HepG2 (cell line): ENCODE measurements at regions not wholly inside any gene's neighbourhood (a gene's known extent, or its start where the extent isn't known, plus 50 kb on each side); places are given as distances from the start of the nearest gene placed in this dataset.

Source experiments
- ATAC-seq: fragments of 200-7000 bp; cut with Tn5 transposase; 3 replicates; pipeline ENCODE4 v1.9.1; 2020; ENCODE audit warnings: mild to moderate bottlenecking, moderate library complexity
- BruUV-seq: library from RNA; stranded (reverse); fragments of 400-500 nt; replicated peaks from 2 replicates; lab custom pipeline; 2021; lab: Mats Ljungman, UMichigan
- CTCF ChIA-PET: fragments of 300-600 bp; formaldehyde crosslinking; extraction: SDS; loops from one replicate; lab custom pipeline; 2021; ENCODE audit warnings: low total read pairs, inconsistent platforms, low intra/inter-chr PET ratio; lab: Yijun Ruan, JAX
- POLR2A ChIA-PET: fragments of 350-600 bp; sonication (Branson Sonifier 250); formaldehyde crosslinking; loops from one replicate; lab custom pipeline; 2020; ENCODE audit warnings: antibody characterized with exemption, inconsistent platforms; lab: Yijun Ruan, JAX
- DNase-seq: peaks from one replicate; pipeline ENCODE4 v3.0.0-alpha.2; 2015; ENCODE audit warnings: low spot score
- FAIRE-seq: peaks from 3 replicates; lab custom pipeline; 2011; peaks lifted over from hg19 to GRCh38; lab: Jason Lieb, UNC
- H2AFZ ChIP-seq: one replicate; pipeline ENCODE4 v1.6.1; 2011; ENCODE audit warnings: low read length, inconsistent platforms
- H3K27ac ChIP-seq: fragments of 300-600 bp; 3 replicates; pipeline ENCODE4 v1.8.0; 2011; ENCODE audit warnings: mixed run types, mild to moderate bottlenecking, mixed read lengths, low read length, inconsistent platforms; ENCODE audit not compliant: insufficient read depth; ENCODE audit errors: extremely low read length
- H3K27me3 ChIP-seq, 2 experiments: fragments of 200-600 bp in 1 of 2; 2 replicates in 1 of 2; 3 replicates in 1 of 2; pipeline versions ENCODE4 v1.6.0 to v1.8.0; 2011; ENCODE audit warnings: low read length in 2 of 2, mild to moderate bottlenecking in 2 of 2, moderate library complexity in 2 of 2, inconsistent platforms in 1 of 2; ENCODE audit not compliant: insufficient read depth in 2 of 2, control insufficient read depth in 1 of 2
- H3K36me3 ChIP-seq, 2 experiments: fragments of 200-600 bp in 1 of 2; replicated peaks in 1 of 2; 2 replicates in 1 of 2; 3 replicates in 1 of 2; pipeline versions ENCODE4 v1.5.1 to v1.8.0; 2011; ENCODE audit warnings: low read length in 2 of 2, inconsistent platforms in 1 of 2; ENCODE audit not compliant: insufficient read depth in 2 of 2, control insufficient read depth in 1 of 2
- H3K4me1 ChIP-seq: 2 replicates; pipeline ENCODE4 v1.5.1; 2012; ENCODE audit warnings: low read length, inconsistent platforms; ENCODE audit not compliant: insufficient read depth
- H3K4me2 ChIP-seq: 2 replicates; pipeline ENCODE4 v1.6.0; 2011; ENCODE audit warnings: low read depth, low read length, inconsistent platforms
- H3K4me3 ChIP-seq, 3 experiments: fragments of 200-600 bp in 1 of 3; sonication (generic), shearing (Covaris generic) in 1 of 3; replicated peaks in 1 of 3; 2 replicates each; pipeline ENCODE4 v1.5.1; 2011 to 2016; ENCODE audit warnings: low read length in 3 of 3, inconsistent platforms in 2 of 3, low read depth in 2 of 3, mild to moderate bottlenecking in 2 of 3, control low read depth in 1 of 3, mixed read lengths in 1 of 3; ENCODE audit not compliant: insufficient read depth in 1 of 3
- H3K79me2 ChIP-seq: one replicate; pipeline ENCODE4 v1.6.1; 2011; ENCODE audit warnings: low read length, inconsistent platforms; ENCODE audit not compliant: insufficient read depth
- H3K9ac ChIP-seq: 2 replicates; pipeline ENCODE4 v1.6.0; 2011; ENCODE audit warnings: mild to moderate bottlenecking, low read depth, low read length, inconsistent platforms; ENCODE audit not compliant: insufficient read depth
- H3K9me3 ChIP-seq: 2 replicates; pipeline ENCODE4 v1.5.1; 2012; ENCODE audit warnings: mild to moderate bottlenecking, low read length
- H4K20me1 ChIP-seq: 2 replicates; pipeline ENCODE4 v1.6.0; 2011; ENCODE audit warnings: inconsistent platforms, mild to moderate bottlenecking, low read length, moderate library complexity; ENCODE audit not compliant: insufficient read depth
- CEBPB ChIP-seq: IDR thresholded peaks from 2 replicates; pipeline ENCODE4 v1.6.1; 2011; ENCODE audit warnings: low read depth, low read length, improper control_type of control experiment, borderline replicate concordance
- ETS1 ChIP-seq: sonication (generic); formaldehyde crosslinking; IDR thresholded peaks from 2 replicates; pipeline ENCODE4 v1.4.0; 2020; ENCODE audit warnings: missing genetic modification reagents
- HNRNPLL ChIP-seq: fragments of 200-400 bp; formaldehyde crosslinking; IDR thresholded peaks from 2 replicates; pipeline ENCODE4 v1.6.1; 2017; ENCODE audit warnings: mild to moderate bottlenecking, low read depth, low read length; ENCODE audit not compliant: poor library complexity, severe bottlenecking
- NFKB2 ChIP-seq: sonication (generic); formaldehyde crosslinking; IDR thresholded peaks from 2 replicates; pipeline ENCODE4 v1.4.0; 2020; ENCODE audit warnings: missing genetic modification reagents, borderline replicate concordance
- NPAS2 ChIP-seq: sonication (generic); formaldehyde crosslinking; IDR thresholded peaks from 2 replicates; pipeline ENCODE4 v1.8.0; 2022; ENCODE audit warnings: mild to moderate bottlenecking, missing genetic modification reagents, borderline replicate concordance
- POGZ ChIP-seq: sonication (generic); formaldehyde crosslinking; IDR thresholded peaks from 2 replicates; pipeline ENCODE4 v1.4.0; 2020; ENCODE audit warnings: mild to moderate bottlenecking, missing genetic modification reagents
- PRMT3 ChIP-seq: sonication (generic); formaldehyde crosslinking; IDR thresholded peaks from 2 replicates; pipeline ENCODE4 v1.8.1; 2022; ENCODE audit warnings: low read depth, mild to moderate bottlenecking, moderate library complexity, missing genetic modification reagents, borderline replicate concordance
- SP2 ChIP-seq: sonication (generic); formaldehyde crosslinking; IDR thresholded peaks from 2 replicates; pipeline ENCODE4 v1.5.1; 2020; ENCODE audit warnings: mild to moderate bottlenecking, missing genetic modification reagents
- SSRP1 ChIP-seq: IDR thresholded peaks from 2 replicates; pipeline ENCODE4 v1.6.1; 2016; ENCODE audit warnings: control low read depth
- THAP8 ChIP-seq: sonication (generic); formaldehyde crosslinking; IDR thresholded peaks from 2 replicates; pipeline ENCODE4 v1.5.1; 2020; ENCODE audit warnings: missing genetic modification reagents, mild to moderate bottlenecking, borderline replicate concordance
- ZBTB14 ChIP-seq: sonication (generic); formaldehyde crosslinking; IDR thresholded peaks from 2 replicates; pipeline ENCODE4 v1.4.0; 2020; ENCODE audit warnings: missing genetic modification reagents
- ZNF121 ChIP-seq: sonication (generic); formaldehyde crosslinking; IDR thresholded peaks from 2 replicates; pipeline ENCODE4 v1.5.0; 2020; ENCODE audit warnings: mild to moderate bottlenecking, missing genetic modification reagents
- ZNF138 ChIP-seq: sonication (generic); formaldehyde crosslinking; IDR thresholded peaks from 2 replicates; pipeline ENCODE4 v1.5.0; 2020; ENCODE audit warnings: mild to moderate bottlenecking, low read depth, missing genetic modification reagents
- ZNF563 ChIP-seq: sonication (generic); formaldehyde crosslinking; IDR thresholded peaks from 2 replicates; pipeline ENCODE4 v1.8.0; 2022; ENCODE audit warnings: mild to moderate bottlenecking, moderate library complexity, missing genetic modification reagents
- ZNF678 ChIP-seq: sonication (generic); formaldehyde crosslinking; IDR thresholded peaks from 2 replicates; pipeline ENCODE4 v1.4.0; 2020; ENCODE audit warnings: mild to moderate bottlenecking, missing genetic modification reagents
- ZNF816 ChIP-seq: sonication (generic); formaldehyde crosslinking; IDR thresholded peaks from 2 replicates; pipeline ENCODE4 v1.8.0; 2022; ENCODE audit warnings: missing genetic modification reagents, mild to moderate bottlenecking, borderline replicate concordance
- ZNF879 ChIP-seq: sonication (generic); formaldehyde crosslinking; IDR thresholded peaks from 2 replicates; pipeline ENCODE4 v1.8.1; 2023; ENCODE audit warnings: missing genetic modification reagents
- in situ Hi-C: cut with HindIII; loops from 2 replicates; pipeline ENCODE4 v1.10.0; 2017; ENCODE audit warnings: low pct_unique_long_range_greater_than_20kb; ENCODE audit not compliant: extremely low pct_ligation_motif_present
- intact Hi-C: fragments of 100-400 bp; cut with micrococcal nuclease; formaldehyde crosslinking; loops from one replicate; pipeline ENCODE4 v1.10.0; 2022; ENCODE audit not compliant: unreplicated experiment
- TF ChIP-seq, protein P1 (sequence below): IDR thresholded peaks from 2 replicates; pipeline ENCODE4 v1.6.1; 2016

DNA sequence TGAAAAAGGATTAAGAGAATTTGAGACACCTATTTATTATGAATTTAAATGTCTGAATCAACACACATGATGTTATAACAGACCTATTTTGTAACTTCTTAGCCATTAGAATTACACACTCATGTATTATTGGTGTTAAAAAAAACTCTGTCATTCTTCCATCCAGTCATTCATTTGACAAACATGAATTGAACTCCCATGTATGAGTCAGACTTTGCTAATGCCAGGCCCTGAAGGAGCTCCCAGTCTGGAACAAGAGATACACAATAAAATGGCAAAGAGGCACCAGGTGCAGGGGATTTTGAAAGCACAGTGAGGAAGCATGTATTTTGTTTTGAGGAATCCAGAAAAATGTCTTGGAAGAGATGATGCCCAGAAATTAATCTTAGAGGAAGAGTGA, 87.7 kb upstream of the EFHC2 start:
- no peaks in the 10 kb centered on the region for H4K20me1 ChIP-seq
- CTCF ChIA-PET, result no interaction called here
- POLR2A ChIA-PET, result no interaction called here
- no peaks in the 10 kb centered on the region for H3K9me3 ChIP-seq
- no peaks in the 10 kb centered on the region for H3K27me3 ChIP-seq
- H3K27ac ChIP-seq, result no peak overlapping the region
- H2AFZ ChIP-seq, result no peak overlapping the region
- H3K4me1 ChIP-seq, result peaks cover 16% of the 10 kb centered on the region
- TF ChIP-seq ZNF678 (CRISPR knock-in tag), result no peak
- TF ChIP-seq POGZ (CRISPR knock-in tag), result no peak
- no peak for TF ChIP-seq ZBTB14 (CRISPR knock-in tag)
- TF ChIP-seq ZNF121 (CRISPR knock-in tag), result no peak
- no peak for TF ChIP-seq HNRNPLL
- no peak for TF ChIP-seq PRMT3 (CRISPR knock-in tag)
- no peak for TF ChIP-seq THAP8 (CRISPR knock-in tag)
- TF ChIP-seq NFKB2 (CRISPR knock-in tag), result no peak
- TF ChIP-seq, protein P1, sequence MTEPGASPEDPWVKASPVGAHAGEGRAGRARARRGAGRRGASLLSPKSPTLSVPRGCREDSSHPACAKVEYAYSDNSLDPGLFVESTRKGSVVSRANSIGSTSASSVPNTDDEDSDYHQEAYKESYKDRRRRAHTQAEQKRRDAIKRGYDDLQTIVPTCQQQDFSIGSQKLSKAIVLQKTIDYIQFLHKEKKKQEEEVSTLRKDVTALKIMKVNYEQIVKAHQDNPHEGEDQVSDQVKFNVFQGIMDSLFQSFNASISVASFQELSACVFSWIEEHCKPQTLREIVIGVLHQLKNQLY (CRISPR knock-in tag), result no peak
- no peak for TF ChIP-seq SSRP1 (CRISPR knock-in tag)
- TF ChIP-seq ZNF138 (CRISPR knock-in tag), result no peak
- no peak for TF ChIP-seq NPAS2 (CRISPR knock-in tag)
- no peak for TF ChIP-seq ZNF563 (CRISPR knock-in tag)
- no peak for TF ChIP-seq ETS1 (CRISPR knock-in tag)
- no peak for TF ChIP-seq ZNF879 (CRISPR knock-in tag)
- no peak for TF ChIP-seq SP2 (CRISPR knock-in tag)
- TF ChIP-seq CEBPB, result no peak
- no peak for TF ChIP-seq ZNF816 (CRISPR knock-in tag)
- intact Hi-C loops (no loop called here), in situ Hi-C loops (no loop called here)
- H3K4me2 ChIP-seq, result no peak overlapping the region
- no peak for FAIRE-seq
- H3K4me3 ChIP-seq, result no peak overlapping the region
- no TSS peak for BruUV-seq
- no peaks in the 10 kb centered on the region for H3K36me3 ChIP-seq
- ATAC-seq, result no peak
- peak; percentile 6 for DNase-seq
- H3K79me2 ChIP-seq, result no peaks in the 10 kb centered on the region
- H3K9ac ChIP-seq, result no peak overlapping the region
